HEK293 (cell line): ENCODE measurements at regions not wholly inside any gene's neighbourhood (a gene's known extent, or its start where the extent isn't known, plus 50 kb on each side); places are given as distances from the start of the nearest gene placed in this dataset.

ENCODE experiments used
- RBAK ChIP-seq: fragments of 450-650 bp; formaldehyde crosslinking; IDR thresholded peaks from 2 replicates; pipeline ENCODE4 v1.5.1; 2016; ENCODE audit warnings: missing biosample characterization, missing genetic modification characterization
- ZBTB8A ChIP-seq: fragments of 450-650 bp; formaldehyde crosslinking; IDR thresholded peaks from 2 replicates; pipeline ENCODE4 v1.5.1; 2016; ENCODE audit warnings: missing biosample characterization, missing genetic modification characterization
- ZNF221 ChIP-seq: fragments of 450-650 bp; formaldehyde crosslinking; IDR thresholded peaks from 2 replicates; pipeline ENCODE4 v1.5.1; 2017; ENCODE audit warnings: missing biosample characterization, missing genetic modification characterization, borderline replicate concordance
- ZNF292 ChIP-seq: fragments of 450-650 bp; formaldehyde crosslinking; IDR thresholded peaks from 2 replicates; pipeline ENCODE4 v1.5.1; 2016; ENCODE audit warnings: low read depth, missing biosample characterization, missing genetic modification characterization, borderline replicate concordance
- ZNF354C ChIP-seq: fragments of 450-650 bp; formaldehyde crosslinking; IDR thresholded peaks from 2 replicates; pipeline ENCODE4 v1.5.1; 2016; ENCODE audit warnings: missing biosample characterization, missing genetic modification characterization, low read depth, borderline replicate concordance
- ZNF510 ChIP-seq: fragments of 450-650 bp; formaldehyde crosslinking; IDR thresholded peaks from 2 replicates; pipeline ENCODE4 v1.5.1; 2018; ENCODE audit warnings: mild to moderate bottlenecking, missing genetic modification characterization, missing biosample characterization; ENCODE audit not compliant: insufficient replicate concordance
- ZNF707 ChIP-seq: fragments of 450-650 bp; formaldehyde crosslinking; IDR thresholded peaks from 2 replicates; pipeline ENCODE4 v1.5.1; 2016; ENCODE audit warnings: missing biosample characterization, missing genetic modification characterization
- TF ChIP-seq, protein P1 (sequence below): fragments of 450-650 bp; formaldehyde crosslinking; IDR thresholded peaks from 2 replicates; pipeline ENCODE4 v1.5.1; 2016; ENCODE audit warnings: missing biosample characterization, missing genetic modification characterization
- TF ChIP-seq, protein P2 (sequence below): sonication (generic); formaldehyde crosslinking; IDR thresholded peaks from 2 replicates; pipeline ENCODE4 v1.8.1; 2022; ENCODE audit warnings: mild to moderate bottlenecking, moderate library complexity, missing genetic modification reagents
- TF ChIP-seq, protein P3 (sequence below): fragments of 450-650 bp; formaldehyde crosslinking; IDR thresholded peaks from 2 replicates; pipeline ENCODE4 v1.5.1; 2016; ENCODE audit warnings: missing biosample characterization, missing genetic modification characterization
- TF ChIP-seq, protein P4 (sequence below): fragments of 450-650 bp; formaldehyde crosslinking; IDR thresholded peaks from 2 replicates; pipeline ENCODE4 v1.5.1; 2017; ENCODE audit warnings: missing biosample characterization, missing genetic modification characterization
- TF ChIP-seq, protein P5 (sequence below): fragments of 450-650 bp; formaldehyde crosslinking; IDR thresholded peaks from 2 replicates; pipeline ENCODE4 v1.5.1; 2016; ENCODE audit warnings: missing biosample characterization, missing genetic modification characterization

DNA sequence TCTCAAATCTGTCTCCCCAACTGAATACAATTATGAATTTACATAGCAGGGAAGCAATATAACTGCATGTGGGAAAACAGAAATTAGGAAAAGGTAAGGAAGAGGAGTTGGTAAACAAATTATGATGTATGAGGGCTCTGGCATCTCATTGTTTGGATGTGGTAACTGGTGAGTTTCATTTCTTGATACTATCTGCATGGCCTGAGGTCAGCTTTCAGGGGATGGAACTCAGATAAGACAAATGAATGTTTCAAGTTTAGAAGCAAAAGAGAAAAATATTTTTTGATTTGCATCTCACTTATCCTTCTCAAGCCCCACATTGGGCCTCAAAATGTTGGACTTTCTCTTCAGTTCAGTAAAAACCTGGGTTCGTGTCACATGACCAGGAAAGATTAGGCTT, 302.2 kb upstream of the GJE1 start:
- TF ChIP-seq ZNF292 (no peak), ZNF354C (tag by site-specific recombination) (no peak), ZNF510 (tag by site-specific recombination) (no peak), ZBTB8A (tag by site-specific recombination) (no peak), ZNF707 (tag by site-specific recombination) (no peak), RBAK (no peak), ZNF221 (tag by site-specific recombination) (no peak)
- TF ChIP-seq, protein P1, sequence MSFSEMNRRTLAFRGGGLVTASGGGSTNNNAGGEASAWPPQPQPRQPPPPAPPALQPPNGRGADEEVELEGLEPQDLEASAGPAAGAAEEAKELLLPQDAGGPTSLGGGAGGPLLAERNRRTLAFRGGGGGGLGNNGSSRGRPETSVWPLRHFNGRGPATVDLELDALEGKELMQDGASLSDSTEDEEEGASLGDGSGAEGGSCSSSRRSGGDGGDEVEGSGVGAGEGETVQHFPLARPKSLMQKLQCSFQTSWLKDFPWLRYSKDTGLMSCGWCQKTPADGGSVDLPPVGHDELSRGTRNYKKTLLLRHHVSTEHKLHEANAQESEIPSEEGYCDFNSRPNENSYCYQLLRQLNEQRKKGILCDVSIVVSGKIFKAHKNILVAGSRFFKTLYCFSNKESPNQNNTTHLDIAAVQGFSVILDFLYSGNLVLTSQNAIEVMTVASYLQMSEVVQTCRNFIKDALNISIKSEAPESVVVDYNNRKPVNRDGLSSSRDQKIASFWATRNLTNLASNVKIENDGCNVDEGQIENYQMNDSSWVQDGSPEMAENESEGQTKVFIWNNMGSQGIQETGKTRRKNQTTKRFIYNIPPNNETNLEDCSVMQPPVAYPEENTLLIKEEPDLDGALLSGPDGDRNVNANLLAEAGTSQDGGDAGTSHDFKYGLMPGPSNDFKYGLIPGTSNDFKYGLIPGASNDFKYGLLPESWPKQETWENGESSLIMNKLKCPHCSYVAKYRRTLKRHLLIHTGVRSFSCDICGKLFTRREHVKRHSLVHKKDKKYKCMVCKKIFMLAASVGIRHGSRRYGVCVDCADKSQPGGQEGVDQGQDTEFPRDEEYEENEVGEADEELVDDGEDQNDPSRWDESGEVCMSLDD: no peak
- TF ChIP-seq, protein P2, sequence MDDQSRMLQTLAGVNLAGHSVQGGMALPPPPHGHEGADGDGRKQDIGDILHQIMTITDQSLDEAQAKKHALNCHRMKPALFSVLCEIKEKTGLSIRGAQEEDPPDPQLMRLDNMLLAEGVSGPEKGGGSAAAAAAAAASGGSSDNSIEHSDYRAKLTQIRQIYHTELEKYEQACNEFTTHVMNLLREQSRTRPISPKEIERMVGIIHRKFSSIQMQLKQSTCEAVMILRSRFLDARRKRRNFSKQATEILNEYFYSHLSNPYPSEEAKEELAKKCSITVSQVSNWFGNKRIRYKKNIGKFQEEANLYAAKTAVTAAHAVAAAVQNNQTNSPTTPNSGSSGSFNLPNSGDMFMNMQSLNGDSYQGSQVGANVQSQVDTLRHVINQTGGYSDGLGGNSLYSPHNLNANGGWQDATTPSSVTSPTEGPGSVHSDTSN: no peak
- TF ChIP-seq, protein P3, sequence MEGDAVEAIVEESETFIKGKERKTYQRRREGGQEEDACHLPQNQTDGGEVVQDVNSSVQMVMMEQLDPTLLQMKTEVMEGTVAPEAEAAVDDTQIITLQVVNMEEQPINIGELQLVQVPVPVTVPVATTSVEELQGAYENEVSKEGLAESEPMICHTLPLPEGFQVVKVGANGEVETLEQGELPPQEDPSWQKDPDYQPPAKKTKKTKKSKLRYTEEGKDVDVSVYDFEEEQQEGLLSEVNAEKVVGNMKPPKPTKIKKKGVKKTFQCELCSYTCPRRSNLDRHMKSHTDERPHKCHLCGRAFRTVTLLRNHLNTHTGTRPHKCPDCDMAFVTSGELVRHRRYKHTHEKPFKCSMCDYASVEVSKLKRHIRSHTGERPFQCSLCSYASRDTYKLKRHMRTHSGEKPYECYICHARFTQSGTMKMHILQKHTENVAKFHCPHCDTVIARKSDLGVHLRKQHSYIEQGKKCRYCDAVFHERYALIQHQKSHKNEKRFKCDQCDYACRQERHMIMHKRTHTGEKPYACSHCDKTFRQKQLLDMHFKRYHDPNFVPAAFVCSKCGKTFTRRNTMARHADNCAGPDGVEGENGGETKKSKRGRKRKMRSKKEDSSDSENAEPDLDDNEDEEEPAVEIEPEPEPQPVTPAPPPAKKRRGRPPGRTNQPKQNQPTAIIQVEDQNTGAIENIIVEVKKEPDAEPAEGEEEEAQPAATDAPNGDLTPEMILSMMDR: no peak
- TF ChIP-seq, protein P4, sequence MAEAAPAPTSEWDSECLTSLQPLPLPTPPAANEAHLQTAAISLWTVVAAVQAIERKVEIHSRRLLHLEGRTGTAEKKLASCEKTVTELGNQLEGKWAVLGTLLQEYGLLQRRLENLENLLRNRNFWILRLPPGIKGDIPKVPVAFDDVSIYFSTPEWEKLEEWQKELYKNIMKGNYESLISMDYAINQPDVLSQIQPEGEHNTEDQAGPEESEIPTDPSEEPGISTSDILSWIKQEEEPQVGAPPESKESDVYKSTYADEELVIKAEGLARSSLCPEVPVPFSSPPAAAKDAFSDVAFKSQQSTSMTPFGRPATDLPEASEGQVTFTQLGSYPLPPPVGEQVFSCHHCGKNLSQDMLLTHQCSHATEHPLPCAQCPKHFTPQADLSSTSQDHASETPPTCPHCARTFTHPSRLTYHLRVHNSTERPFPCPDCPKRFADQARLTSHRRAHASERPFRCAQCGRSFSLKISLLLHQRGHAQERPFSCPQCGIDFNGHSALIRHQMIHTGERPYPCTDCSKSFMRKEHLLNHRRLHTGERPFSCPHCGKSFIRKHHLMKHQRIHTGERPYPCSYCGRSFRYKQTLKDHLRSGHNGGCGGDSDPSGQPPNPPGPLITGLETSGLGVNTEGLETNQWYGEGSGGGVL: no peak
- TF ChIP-seq, protein P5, sequence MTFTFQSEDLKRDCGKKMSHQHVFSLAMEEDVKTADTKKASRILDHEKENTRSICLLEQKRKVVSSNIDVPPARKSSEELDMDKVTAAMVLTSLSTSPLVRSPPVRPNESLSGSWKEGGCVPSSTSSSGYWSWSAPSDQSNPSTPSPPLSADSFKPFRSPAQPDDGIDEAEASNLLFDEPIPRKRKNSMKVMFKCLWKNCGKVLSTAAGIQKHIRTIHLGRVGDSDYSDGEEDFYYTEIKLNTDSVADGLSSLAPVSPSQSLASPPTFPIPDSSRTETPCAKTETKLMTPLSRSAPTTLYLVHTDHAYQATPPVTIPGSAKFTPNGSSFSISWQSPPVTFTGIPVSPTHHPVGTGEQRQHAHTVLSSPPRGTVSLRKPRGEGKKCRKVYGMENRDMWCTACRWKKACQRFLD: no peak
